ENCODE measurements at regions not wholly inside any gene's neighbourhood (a gene's known extent, or its start where the extent isn't known, plus 50 kb on each side); places are given as distances from the start of the nearest gene placed in this dataset.

GRCh38 chr21:38675182-38675824, 130.4 kb upstream of the ETS2 start:
- peaks cover 0 to 26% (median 0%) of the 10 kb centered on the region in 4 donors for H3K27me3 ChIP-seq
- peaks cover 0 to 3% (median 0%) of the 10 kb centered on the region in 3 donors for H3K4me1 ChIP-seq
- intact Hi-C loops (cut with DNase I) = no loop called here
- H3K4me3 ChIP-seq = no peak overlapping the region
- DNase-seq = no peak
- no peaks in the 10 kb centered on the region for H3K36me3 ChIP-seq
- TF ChIP-seq POLR2A (IDR thresholded peaks at IDR 0.05) = no peak
- TF ChIP-seq, protein P1, sequence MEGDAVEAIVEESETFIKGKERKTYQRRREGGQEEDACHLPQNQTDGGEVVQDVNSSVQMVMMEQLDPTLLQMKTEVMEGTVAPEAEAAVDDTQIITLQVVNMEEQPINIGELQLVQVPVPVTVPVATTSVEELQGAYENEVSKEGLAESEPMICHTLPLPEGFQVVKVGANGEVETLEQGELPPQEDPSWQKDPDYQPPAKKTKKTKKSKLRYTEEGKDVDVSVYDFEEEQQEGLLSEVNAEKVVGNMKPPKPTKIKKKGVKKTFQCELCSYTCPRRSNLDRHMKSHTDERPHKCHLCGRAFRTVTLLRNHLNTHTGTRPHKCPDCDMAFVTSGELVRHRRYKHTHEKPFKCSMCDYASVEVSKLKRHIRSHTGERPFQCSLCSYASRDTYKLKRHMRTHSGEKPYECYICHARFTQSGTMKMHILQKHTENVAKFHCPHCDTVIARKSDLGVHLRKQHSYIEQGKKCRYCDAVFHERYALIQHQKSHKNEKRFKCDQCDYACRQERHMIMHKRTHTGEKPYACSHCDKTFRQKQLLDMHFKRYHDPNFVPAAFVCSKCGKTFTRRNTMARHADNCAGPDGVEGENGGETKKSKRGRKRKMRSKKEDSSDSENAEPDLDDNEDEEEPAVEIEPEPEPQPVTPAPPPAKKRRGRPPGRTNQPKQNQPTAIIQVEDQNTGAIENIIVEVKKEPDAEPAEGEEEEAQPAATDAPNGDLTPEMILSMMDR (IDR thresholded peaks at IDR 0.05) = no peak
- H3K27ac ChIP-seq = no peak overlapping the region
- WGBS, 2 donors = 77 to 78% methylated on average over 22 of the region's 22 CpGs
- H3K9me3 ChIP-seq = no peaks in the 10 kb centered on the region

- Histone ChIP-seq H3K4me3 (no peak overlapping the region), H3K36me3 (no peaks in the 10 kb centered on the region), H3K9me3 (no peaks in the 10 kb centered on the region), H3K4me1 (peaks cover 0 to 3% (median 0%) of the 10 kb centered on the region in 3 donors), H3K27me3 (peaks cover 0 to 29% (median 0%) of the 10 kb centered on the region in 4 donors), H3K27ac (no peak overlapping the region)
- intact Hi-C loops (cut with DNase I) = no loop called here
- DNase-seq = no peak
- TF ChIP-seq, protein P1 (IDR thresholded peaks at IDR 0.05) = no peak
- no peak for TF ChIP-seq POLR2A (IDR thresholded peaks at IDR 0.05)
Measured at GRCh38 chr21:38678827-38679226, 126.9 kb upstream of the ETS2 start.

DNA sequence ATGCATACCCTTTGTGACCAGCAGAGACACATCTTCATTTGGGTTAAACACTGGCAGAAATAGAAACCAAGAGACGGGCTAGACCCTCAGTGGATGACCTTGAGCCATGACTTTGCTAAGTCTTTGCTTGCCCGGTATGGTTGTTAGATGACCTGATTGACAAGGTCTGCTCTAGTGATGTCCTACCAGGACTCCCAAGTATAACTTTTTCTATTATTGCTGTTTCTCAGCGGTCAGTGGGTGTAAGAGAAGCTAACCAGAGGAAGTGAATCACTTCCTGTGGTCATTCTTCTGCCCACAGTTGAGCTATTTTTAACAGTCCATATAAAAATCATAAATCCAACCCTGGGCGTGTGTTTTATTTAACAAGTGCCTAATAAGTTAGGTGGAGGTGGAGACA, 126.2 kb upstream of the ETS2 start:
- DNase-seq = no peak
- Histone ChIP-seq H3K4me3 (no peak overlapping the region), H3K4me1 (peaks cover 0 to 3% (median 0%) of the 10 kb centered on the region in 3 donors), H3K9me3 (no peaks in the 10 kb centered on the region), H3K36me3 (no peaks in the 10 kb centered on the region), H3K27me3 (peaks cover 0 to 36% (median 0%) of the 10 kb centered on the region in 4 donors), H3K27ac (no peak overlapping the region)
- WGBS, 2 donors = 46 to 59% methylated on average over 4 of the region's 4 CpGs
- no peak for TF ChIP-seq POLR2A (IDR thresholded peaks at IDR 0.05)
- TF ChIP-seq, protein P1 (IDR thresholded peaks at IDR 0.05) = no peak
- intact Hi-C loops (cut with DNase I) = no loop called here

DNA sequence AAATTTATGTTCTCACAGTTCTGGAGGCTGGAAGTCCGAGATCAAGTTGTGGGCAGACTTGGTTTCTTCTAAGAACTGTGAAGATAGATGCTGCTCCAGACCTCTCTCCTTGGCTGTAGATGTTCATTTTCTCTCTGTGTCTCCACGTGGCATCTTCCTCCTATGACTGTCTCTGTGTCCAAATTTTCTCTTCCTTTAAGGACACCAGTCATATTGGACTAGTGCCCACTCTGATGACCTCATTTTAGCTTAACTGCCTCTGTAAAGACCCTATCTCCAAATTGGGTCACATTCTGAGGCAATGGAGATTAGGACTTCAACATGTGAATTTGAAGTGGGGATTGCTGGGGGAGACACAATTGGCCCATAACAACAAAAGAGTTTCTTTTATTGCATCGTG, 125.3 kb upstream of the ETS2 start:
- DNase-seq = no peak
- no peaks in the 10 kb centered on the region for H3K9me3 ChIP-seq
- no peaks in the 10 kb centered on the region for H3K36me3 ChIP-seq
- intact Hi-C loops (cut with DNase I) = no loop called here
- TF ChIP-seq POLR2A (IDR thresholded peaks at IDR 0.05) = no peak
- TF ChIP-seq, protein P1 (IDR thresholded peaks at IDR 0.05) = no peak
- H3K4me1 ChIP-seq = peaks cover 0 to 3% (median 0%) of the 10 kb centered on the region in 3 donors
- no peak overlapping the region for H3K4me3 ChIP-seq
- 64 to 69% methylated on average over 3 of the region's 3 CpGs for WGBS, 2 donors
- peaks cover 0 to 35% (median 0%) of the 10 kb centered on the region in 4 donors for H3K27me3 ChIP-seq
- H3K27ac ChIP-seq = no peak overlapping the region

DNA sequence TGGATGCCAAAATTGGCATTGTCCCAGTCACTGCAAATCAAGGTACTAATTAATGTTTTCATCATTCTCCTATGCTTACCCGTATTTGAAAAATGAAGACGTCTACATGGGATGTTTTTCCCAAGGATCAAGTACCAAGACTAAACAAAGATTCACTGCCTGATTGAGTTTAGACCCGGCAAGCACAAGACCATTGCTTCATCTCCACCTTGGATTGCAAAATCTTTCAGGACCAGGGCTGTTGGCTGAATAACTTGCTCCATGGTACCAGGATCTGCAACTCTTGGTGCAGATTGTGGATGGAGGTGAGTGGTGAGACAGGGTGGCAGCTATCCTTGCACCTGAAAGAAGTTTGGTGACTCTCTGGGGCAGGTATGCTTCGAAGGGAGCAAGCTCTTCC, 122.5 kb upstream of the ETS2 start:
- Histone ChIP-seq H3K27ac (no peak overlapping the region), H3K36me3 (no peaks in the 10 kb centered on the region), H3K4me1 (peaks cover 0 to 3% (median 0%) of the 10 kb centered on the region in 3 donors), H3K9me3 (no peaks in the 10 kb centered on the region), H3K27me3 (peaks cover 0 to 10% (median 0%) of the 10 kb centered on the region in 4 donors), H3K4me3 (no peak overlapping the region)
- TF ChIP-seq, protein P1 (IDR thresholded peaks at IDR 0.05) = no peak
- no peak for TF ChIP-seq POLR2A (IDR thresholded peaks at IDR 0.05)
- 70 to 72% methylated on average over 4 of the region's 4 CpGs for WGBS, 2 donors
- intact Hi-C loops (cut with DNase I) = no loop called here
- no peak for DNase-seq
